Esophagus muscularis mucosa (tissue), 4 donors: ENCODE measurements at regions not wholly inside any gene's neighbourhood (a gene's known extent, or its start where the extent isn't known, plus 50 kb on each side); places are given as distances from the start of the nearest gene placed in this dataset.

Experiments used
- CTCF ChIP-seq, 3 experiments: fragments of 200-600 bp in 2 of 3; fragments of 450-650 bp in 1 of 3; sonication (generic) in 2 of 3; IDR thresholded peaks; one replicate each; pipeline ENCODE4 v1.5.1; 2017 to 2019; ENCODE audit warnings: antibody characterized with exemption in 3 of 3, mild to moderate bottlenecking in 2 of 3, moderate library complexity in 1 of 3
- EP300 ChIP-seq: sonication (generic); formaldehyde crosslinking; IDR thresholded peaks from one replicate; pipeline ENCODE4 v1.6.1; 2017; ENCODE audit warnings: antibody characterized with exemption
- POLR2A ChIP-seq: fragments of 450-650 bp; IDR thresholded peaks from one replicate; pipeline ENCODE4 v1.6.1; 2017; ENCODE audit warnings: antibody characterized with exemption, moderate library complexity, mild to moderate bottlenecking, low read depth
- POLR2AphosphoS5 ChIP-seq, 2 donors: sonication (generic); formaldehyde crosslinking; IDR thresholded peaks; one replicate each; pipeline ENCODE4 v1.6.1; 2017; ENCODE audit warnings: antibody characterized with exemption in 2 of 2

GRCh38 chr14:40368314-40368713 lies 936.1 kb upstream of the FBXO33 start:
- TF ChIP-seq POLR2AphosphoS5 (IDR thresholded peaks at IDR 0.05) (no peak), POLR2A (no peak), CTCF (IDR thresholded peaks at IDR 0.05) (no peak), EP300 (no peak)
